ENCODE measurements at regions not wholly inside any gene's neighbourhood (a gene's known extent, or its start where the extent isn't known, plus 50 kb on each side); places are given as distances from the start of the nearest gene placed in this dataset.

DNA sequence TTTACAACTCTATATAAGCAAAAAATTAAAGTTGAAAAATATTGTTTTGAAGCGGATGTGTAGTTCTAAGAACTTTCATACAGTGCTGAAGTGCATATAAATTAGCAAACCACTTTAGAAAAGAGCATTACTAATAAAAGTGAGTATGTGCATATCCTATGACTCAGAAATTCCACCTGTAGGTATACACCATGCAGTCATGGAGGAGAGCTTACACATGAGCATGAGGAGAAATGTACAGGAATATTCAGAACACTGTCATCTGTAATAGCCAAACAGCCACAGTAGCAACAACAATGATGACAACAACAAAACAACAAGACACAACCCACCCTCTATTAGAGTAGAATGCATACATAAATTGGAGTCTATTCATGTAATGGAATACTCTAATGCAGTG lies 138.2 kb upstream of the ARRDC3 start:
- TF ChIP-seq, protein P1, sequence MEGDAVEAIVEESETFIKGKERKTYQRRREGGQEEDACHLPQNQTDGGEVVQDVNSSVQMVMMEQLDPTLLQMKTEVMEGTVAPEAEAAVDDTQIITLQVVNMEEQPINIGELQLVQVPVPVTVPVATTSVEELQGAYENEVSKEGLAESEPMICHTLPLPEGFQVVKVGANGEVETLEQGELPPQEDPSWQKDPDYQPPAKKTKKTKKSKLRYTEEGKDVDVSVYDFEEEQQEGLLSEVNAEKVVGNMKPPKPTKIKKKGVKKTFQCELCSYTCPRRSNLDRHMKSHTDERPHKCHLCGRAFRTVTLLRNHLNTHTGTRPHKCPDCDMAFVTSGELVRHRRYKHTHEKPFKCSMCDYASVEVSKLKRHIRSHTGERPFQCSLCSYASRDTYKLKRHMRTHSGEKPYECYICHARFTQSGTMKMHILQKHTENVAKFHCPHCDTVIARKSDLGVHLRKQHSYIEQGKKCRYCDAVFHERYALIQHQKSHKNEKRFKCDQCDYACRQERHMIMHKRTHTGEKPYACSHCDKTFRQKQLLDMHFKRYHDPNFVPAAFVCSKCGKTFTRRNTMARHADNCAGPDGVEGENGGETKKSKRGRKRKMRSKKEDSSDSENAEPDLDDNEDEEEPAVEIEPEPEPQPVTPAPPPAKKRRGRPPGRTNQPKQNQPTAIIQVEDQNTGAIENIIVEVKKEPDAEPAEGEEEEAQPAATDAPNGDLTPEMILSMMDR (conservative IDR thresholded peaks at IDR 0.05; ENCODE audit: low read depth, low read length), result no peak
- no peak overlapping the region for H3K4me3 ChIP-seq (ENCODE audit: low read depth, low read length)
- no peak for DNase-seq (ENCODE audit: low read depth)

DNA sequence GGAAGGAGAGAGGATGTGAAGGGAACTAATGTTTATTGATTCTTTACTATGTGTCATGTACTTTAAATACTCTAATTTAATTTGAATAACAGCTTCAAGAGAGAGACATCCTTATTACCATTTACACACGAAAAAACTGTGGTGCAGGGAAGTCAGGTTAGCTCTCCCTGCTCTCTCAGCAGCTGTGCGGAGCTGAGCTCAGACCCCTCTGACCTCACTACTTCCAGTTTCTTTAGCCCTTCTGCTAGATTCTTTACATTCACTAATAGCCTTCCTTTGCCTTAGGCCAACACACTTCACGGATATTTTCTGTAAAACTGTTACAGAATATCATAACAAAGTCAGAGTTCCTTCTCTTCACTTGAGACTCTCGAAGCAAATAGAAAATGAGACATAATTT lies 131.3 kb upstream of the ARRDC3 start:
- no peak for DNase-seq (ENCODE audit: low read depth)
- TF ChIP-seq, protein P1 (conservative IDR thresholded peaks at IDR 0.05; ENCODE audit: low read depth, low read length), result no peak
- H3K4me3 ChIP-seq (ENCODE audit: low read depth, low read length), result no peak overlapping the region

DNA sequence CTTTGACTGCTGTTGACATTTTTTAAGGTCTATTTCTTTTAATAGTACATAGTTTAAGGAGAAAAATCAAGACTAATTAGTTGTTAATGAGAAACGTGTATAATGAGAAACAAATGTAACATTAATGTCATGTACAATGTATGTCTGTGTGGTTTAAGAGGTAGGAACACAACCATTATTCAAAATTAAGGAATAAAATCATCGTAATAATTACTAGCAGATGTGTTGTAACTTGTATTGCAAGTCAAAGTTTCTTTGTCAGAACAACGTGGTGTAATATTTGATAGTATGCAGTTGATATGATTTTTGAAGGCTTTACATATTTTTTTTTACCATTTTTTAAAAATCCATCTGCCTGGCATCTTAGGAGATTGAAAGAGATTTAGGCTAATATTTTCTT lies 120.2 kb upstream of the ARRDC3 start:
- no peak overlapping the region for H3K4me3 ChIP-seq (ENCODE audit: low read depth, low read length)
- no peak for DNase-seq (ENCODE audit: low read depth)
- TF ChIP-seq, protein P1 (conservative IDR thresholded peaks at IDR 0.05; ENCODE audit: low read depth, low read length), result no peak

DNA sequence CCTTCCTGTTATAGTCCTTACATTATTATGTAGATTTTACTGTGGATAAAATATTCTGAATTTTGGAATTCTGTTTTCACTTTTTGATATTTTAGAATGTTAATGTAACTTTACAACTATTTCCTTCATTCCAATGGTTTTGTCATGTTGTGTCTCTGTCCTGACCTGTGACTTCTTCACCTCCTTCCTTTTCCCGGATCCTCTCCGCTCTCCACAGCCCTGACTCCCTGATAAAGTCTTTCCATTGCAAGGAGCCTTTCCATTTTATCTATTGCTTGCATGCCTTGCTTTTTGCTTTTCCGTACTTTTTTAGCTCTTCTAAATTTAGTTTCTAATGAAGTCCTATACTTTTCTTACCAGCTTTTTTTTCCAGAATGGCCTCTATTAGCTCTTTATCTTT lies 117.6 kb upstream of the ARRDC3 start:
- TF ChIP-seq, protein P1 (conservative IDR thresholded peaks at IDR 0.05; ENCODE audit: low read depth, low read length), result no peak

DNA sequence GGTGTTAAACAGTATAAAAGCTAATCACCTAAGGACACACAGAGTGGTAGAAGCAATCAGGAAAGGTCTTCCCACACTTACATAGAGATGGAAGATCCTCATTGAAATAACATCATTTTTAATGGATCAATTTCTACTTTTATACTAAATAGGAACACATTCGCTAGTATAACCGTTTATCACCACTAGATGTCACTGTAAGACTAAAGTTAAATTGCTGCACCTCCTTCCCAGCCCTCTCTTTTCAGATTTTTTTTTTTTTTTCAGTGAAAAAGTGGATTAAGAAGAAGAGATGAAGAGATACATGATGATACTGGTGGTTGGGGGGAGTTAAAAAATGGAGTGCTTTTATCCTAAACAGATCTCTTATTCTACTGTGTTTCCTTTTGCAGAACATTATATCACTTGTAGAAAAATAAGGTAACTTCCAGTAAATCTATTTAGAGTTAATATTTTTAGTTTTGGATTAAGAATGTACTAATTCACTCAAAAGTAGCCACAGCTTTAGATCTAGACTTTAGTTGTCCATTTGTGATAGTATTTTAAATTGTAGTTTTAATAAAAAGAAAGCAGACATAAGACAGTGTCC lies 116.9 kb upstream of the ARRDC3 start:
- TF ChIP-seq, protein P1 (conservative IDR thresholded peaks at IDR 0.05; ENCODE audit: low read depth, low read length), result peak; percentile 65
- H3K4me3 ChIP-seq (ENCODE audit: low read depth, low read length), result no peak overlapping the region
- peak; percentile 4 for DNase-seq (ENCODE audit: low read depth)

More for the DNA sequence above, 117.6 kb upstream of the ARRDC3 start:
- H3K4me3 ChIP-seq (ENCODE audit: low read depth, low read length), result no peak overlapping the region
- DNase-seq (ENCODE audit: low read depth), result no peak

DNA sequence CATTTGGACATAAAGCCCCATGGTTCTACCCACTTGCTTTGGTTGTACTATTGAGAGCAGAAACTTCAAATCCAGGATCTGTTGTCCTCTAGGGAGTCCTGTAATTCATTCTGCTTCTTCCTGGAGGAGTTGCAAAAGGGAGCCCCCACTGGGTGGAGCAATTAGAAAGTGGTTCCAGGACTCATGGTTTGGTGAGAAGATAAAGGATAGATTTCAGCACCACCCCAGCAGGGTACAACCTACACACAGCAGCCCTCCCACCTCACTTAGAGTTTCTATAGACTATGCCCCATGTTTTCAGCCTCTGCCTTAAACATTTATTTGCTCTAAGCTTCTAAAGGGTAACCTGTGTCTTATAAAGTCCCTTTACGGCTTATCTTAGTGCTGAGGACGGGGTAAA lies 112.6 kb upstream of the ARRDC3 start:
- H3K4me3 ChIP-seq (ENCODE audit: low read depth, low read length), result no peak overlapping the region
- DNase-seq (ENCODE audit: low read depth), result no peak
- TF ChIP-seq, protein P1 (conservative IDR thresholded peaks at IDR 0.05; ENCODE audit: low read depth, low read length), result no peak

DNA sequence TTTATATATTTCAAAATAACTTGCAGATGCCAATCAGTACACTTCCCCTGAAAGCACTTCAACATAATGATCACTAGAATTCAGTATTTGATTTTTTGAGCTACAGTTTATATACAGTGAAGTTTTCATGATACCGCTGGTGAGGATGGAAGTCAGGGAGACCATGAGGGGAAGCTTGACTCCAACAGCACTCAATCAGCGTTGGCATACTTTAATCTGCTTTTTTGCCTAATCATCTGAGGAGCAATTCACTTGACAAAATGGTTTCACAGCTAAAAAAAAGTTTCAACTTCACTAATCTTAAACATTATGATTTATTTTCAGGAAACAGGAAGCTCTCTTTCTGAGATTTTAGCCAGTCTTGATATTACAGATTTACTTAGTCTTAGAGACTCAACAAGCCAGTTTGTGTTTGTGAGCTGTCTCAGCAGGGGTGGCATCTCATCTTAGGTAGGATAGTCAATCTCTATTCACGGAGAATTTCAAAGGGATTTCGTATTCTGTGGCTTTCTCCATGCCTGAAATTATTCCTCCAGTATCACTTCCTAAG lies 111.4 kb upstream of the ARRDC3 start:
- DNase-seq (ENCODE audit: low read depth), result no peak
- TF ChIP-seq, protein P1 (conservative IDR thresholded peaks at IDR 0.05; ENCODE audit: low read depth, low read length), result no peak
- H3K4me3 ChIP-seq (ENCODE audit: low read depth, low read length), result no peak overlapping the region

Measured in epithelial cell of proximal tubule (primary cell).